A673 (cell line): ENCODE measurements at regions not wholly inside any gene's neighbourhood (a gene's known extent, or its start where the extent isn't known, plus 50 kb on each side); places are given as distances from the start of the nearest gene placed in this dataset.

Source experiments
- EZH2 ChIP-seq: fragments of 200-600 bp; sonication (generic); IDR thresholded peaks from 2 replicates; pipeline ENCODE4 v1.6.1; 2017; ENCODE audit warnings: borderline replicate concordance, low read depth, mild to moderate bottlenecking, mixed read lengths, antibody characterized with exemption, low read length; ENCODE audit not compliant: poor library complexity, severe bottlenecking
- TF ChIP-seq, protein P1 (sequence below): fragments of 300-800, 200-600 bp; sonication (generic); conservative IDR thresholded peaks from 2 replicates; pipeline ENCODE4 v1.5.1; 2017; ENCODE audit warnings: low read depth, mild to moderate bottlenecking, antibody characterized with exemption, low read length, moderate library complexity, mixed read lengths

DNA sequence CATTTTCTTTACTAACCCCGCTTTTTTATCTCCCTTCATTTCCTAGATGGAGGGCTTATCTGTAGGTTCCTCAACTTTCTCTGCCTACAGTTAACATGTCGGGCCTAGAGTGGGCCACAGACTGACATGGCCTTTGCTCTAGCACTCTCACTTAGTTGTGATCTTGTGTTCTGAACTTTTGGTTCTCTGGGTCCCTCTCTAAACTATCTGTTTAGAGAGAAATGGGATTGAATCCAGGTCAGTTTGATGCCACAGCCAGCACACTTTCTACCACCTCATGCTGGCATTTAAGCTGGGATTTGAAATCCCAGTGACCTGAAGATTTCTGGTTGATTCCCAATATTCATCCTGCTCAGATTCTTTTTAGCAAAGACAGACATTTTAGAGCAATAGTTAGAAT is 388.5 kb upstream of the PAPPA start:
- TF ChIP-seq, protein P1, sequence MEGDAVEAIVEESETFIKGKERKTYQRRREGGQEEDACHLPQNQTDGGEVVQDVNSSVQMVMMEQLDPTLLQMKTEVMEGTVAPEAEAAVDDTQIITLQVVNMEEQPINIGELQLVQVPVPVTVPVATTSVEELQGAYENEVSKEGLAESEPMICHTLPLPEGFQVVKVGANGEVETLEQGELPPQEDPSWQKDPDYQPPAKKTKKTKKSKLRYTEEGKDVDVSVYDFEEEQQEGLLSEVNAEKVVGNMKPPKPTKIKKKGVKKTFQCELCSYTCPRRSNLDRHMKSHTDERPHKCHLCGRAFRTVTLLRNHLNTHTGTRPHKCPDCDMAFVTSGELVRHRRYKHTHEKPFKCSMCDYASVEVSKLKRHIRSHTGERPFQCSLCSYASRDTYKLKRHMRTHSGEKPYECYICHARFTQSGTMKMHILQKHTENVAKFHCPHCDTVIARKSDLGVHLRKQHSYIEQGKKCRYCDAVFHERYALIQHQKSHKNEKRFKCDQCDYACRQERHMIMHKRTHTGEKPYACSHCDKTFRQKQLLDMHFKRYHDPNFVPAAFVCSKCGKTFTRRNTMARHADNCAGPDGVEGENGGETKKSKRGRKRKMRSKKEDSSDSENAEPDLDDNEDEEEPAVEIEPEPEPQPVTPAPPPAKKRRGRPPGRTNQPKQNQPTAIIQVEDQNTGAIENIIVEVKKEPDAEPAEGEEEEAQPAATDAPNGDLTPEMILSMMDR: no peak
- TF ChIP-seq EZH2: no peak
